Stomach smooth muscle (tissue), 2 donors: ENCODE measurements at regions not wholly inside any gene's neighbourhood (a gene's known extent, or its start where the extent isn't known, plus 50 kb on each side); places are given as distances from the start of the nearest gene placed in this dataset.
A peak's percentile ranks its signal among the peaks of the same experiment; 100 is the strongest.

ENCODE experiments used
- H3K27ac ChIP-seq: one replicate; pipeline ENCODE4 v1.7.0; 2013; ENCODE audit warnings: mild to moderate bottlenecking, low read length, inconsistent platforms
- H3K27me3 ChIP-seq, 2 donors: one replicate each; pipeline ENCODE4 v1.7.0; 2013; ENCODE audit warnings: low read length in 2 of 2; ENCODE audit not compliant: insufficient read depth in 2 of 2, control insufficient read depth in 1 of 2
- H3K36me3 ChIP-seq, 2 donors: one replicate each; pipeline ENCODE4 v1.7.0; 2013; ENCODE audit warnings: low read length in 2 of 2; ENCODE audit not compliant: control insufficient read depth in 2 of 2, insufficient read depth in 2 of 2
- H3K4me1 ChIP-seq: one replicate; pipeline ENCODE4 v1.7.0; 2013; ENCODE audit warnings: low read length; ENCODE audit not compliant: control insufficient read depth, insufficient read depth
- H3K4me3 ChIP-seq, 2 donors: one replicate each; pipeline ENCODE4 v1.7.0; 2013; ENCODE audit warnings: low read length in 2 of 2
- H3K9ac ChIP-seq, 2 donors: one replicate each; pipeline ENCODE4 v1.7.0; 2013; ENCODE audit warnings: low read length in 2 of 2, mild to moderate bottlenecking in 1 of 2
- H3K9me3 ChIP-seq, 2 donors: one replicate each; pipeline ENCODE4 v1.7.0; 2013; ENCODE audit warnings: low read length in 2 of 2; ENCODE audit not compliant: control insufficient read depth in 2 of 2
- donor health status: healthy.
- donor health status: Pancreatic carcinoma.

GRCh38 chr10:111824128-111824527 lies 359.4 kb downstream of the GPAM start:
- H3K4me3 ChIP-seq = no peak overlapping the region
- no peak overlapping the region for H3K9ac ChIP-seq
- no peaks in the 10 kb centered on the region for H3K36me3 ChIP-seq
- peaks cover 3% of the 10 kb centered on the region for H3K4me1 ChIP-seq
- H3K27ac ChIP-seq = no peak overlapping the region
- no peaks in the 10 kb centered on the region for H3K9me3 ChIP-seq
- H3K27me3 ChIP-seq = no peaks in the 10 kb centered on the region

DNA sequence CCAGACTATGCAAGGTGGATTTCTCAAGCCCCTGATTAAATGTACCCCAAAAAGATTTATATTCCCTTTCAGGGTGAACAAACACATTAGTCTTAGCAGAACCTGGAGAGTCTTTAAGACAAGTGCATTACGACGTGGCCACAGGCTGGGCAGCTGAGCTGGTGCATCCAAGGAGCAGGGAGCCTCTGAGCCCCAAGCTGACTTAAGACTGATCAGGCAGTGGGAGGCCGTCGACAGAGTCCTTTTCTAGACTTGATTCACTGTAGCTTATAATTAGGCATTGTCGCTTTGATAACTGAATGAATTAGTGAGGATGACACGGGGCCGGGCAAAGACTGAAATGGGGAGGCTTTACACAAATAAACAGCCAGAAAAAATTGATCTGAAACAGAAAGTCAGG lies 353.2 kb downstream of the GPAM start:
- no peaks in the 10 kb centered on the region for H3K36me3 ChIP-seq
- H3K9me3 ChIP-seq = no peaks in the 10 kb centered on the region
- H3K4me3 ChIP-seq = peak overlapping the region in 1 of 2 donors; percentile 16
- H3K27ac ChIP-seq = no peak overlapping the region
- H3K9ac ChIP-seq = no peak overlapping the region
- no peaks in the 10 kb centered on the region for H3K4me1 ChIP-seq
- H3K27me3 ChIP-seq = peaks cover 0 to 2% of the 10 kb centered on the region in 2 donors

DNA sequence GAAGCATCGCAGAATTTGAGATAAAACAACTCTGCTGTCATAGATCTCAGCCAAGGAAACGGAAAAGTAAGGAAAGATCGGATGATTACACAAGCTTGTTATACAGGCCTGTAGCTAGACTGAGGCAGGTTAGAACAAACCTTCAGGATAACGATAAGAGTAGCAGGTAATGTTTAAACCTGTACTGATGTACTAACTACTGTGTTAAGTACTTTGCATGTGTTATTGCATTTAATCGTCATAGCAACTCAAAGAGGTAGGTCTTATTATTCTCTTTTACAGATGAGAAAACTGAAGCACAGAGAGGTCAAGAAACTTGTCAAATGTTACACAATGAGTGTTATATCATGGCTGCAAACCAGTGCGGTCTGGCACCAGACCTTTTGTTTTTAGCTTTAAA lies 352.5 kb downstream of the GPAM start:
- Histone ChIP-seq H3K4me1 (no peaks in the 10 kb centered on the region), H3K27me3 (peaks cover 0 to 2% of the 10 kb centered on the region in 2 donors), H3K27ac (no peak overlapping the region), H3K9ac (no peak overlapping the region), H3K4me3 (no peak overlapping the region), H3K36me3 (no peaks in the 10 kb centered on the region), H3K9me3 (no peaks in the 10 kb centered on the region)

DNA sequence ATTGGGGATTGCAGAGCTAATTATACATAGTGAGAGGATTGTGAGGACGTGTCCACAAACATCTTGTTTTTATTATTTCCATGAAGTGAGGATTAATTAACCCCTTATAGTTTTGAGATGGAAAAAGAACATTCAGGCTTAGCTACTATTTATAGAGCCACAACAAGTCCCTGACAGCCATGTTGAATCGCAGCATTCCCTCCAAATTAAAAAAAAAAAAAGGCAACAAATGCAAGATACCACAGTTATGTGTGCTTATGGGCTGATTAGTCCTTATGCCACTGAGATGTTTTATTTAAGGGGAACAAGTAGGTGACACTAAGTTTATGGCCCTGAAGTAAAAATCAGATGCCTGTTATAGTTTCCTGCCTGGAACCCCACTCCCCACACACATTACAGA lies 350.3 kb downstream of the GPAM start:
- no peak overlapping the region for H3K4me3 ChIP-seq
- no peaks in the 10 kb centered on the region for H3K9me3 ChIP-seq
- no peak overlapping the region for H3K9ac ChIP-seq
- H3K36me3 ChIP-seq = no peaks in the 10 kb centered on the region
- peaks cover 0 to 2% of the 10 kb centered on the region in 2 donors for H3K27me3 ChIP-seq
- no peak overlapping the region for H3K27ac ChIP-seq
- H3K4me1 ChIP-seq = no peaks in the 10 kb centered on the region

GRCh38 chr10:111835574-111835973 lies 348.0 kb downstream of the GPAM start:
- no peak overlapping the region for H3K9ac ChIP-seq
- no peak overlapping the region for H3K27ac ChIP-seq
- peaks cover 0 to 2% of the 10 kb centered on the region in 2 donors for H3K27me3 ChIP-seq
- H3K4me1 ChIP-seq = no peaks in the 10 kb centered on the region
- H3K9me3 ChIP-seq = no peaks in the 10 kb centered on the region
- H3K4me3 ChIP-seq = no peak overlapping the region
- H3K36me3 ChIP-seq = no peaks in the 10 kb centered on the region

- no peak overlapping the region for H3K9ac ChIP-seq
Observed at GRCh38 chr10:111836064-111836463, 347.5 kb downstream of the GPAM start.

GRCh38 chr10:111836571-111836970 lies 347.0 kb downstream of the GPAM start:
- Histone ChIP-seq H3K9me3 (no peaks in the 10 kb centered on the region), H3K4me3 (no peak overlapping the region), H3K36me3 (no peaks in the 10 kb centered on the region), H3K9ac (no peak overlapping the region), H3K27ac (no peak overlapping the region), H3K4me1 (no peaks in the 10 kb centered on the region), H3K27me3 (peaks cover 0 to 2% of the 10 kb centered on the region in 2 donors)

More at GRCh38 chr10:111836064-111836463, 347.5 kb downstream of the GPAM start:
- no peaks in the 10 kb centered on the region for H3K4me1 ChIP-seq
- no peaks in the 10 kb centered on the region for H3K9me3 ChIP-seq
- H3K4me3 ChIP-seq = no peak overlapping the region
- H3K36me3 ChIP-seq = no peaks in the 10 kb centered on the region
- no peak overlapping the region for H3K27ac ChIP-seq
- H3K27me3 ChIP-seq = peaks cover 0 to 2% of the 10 kb centered on the region in 2 donors

- H3K27ac ChIP-seq = no peak overlapping the region
- H3K9ac ChIP-seq = no peak overlapping the region
- no peak overlapping the region for H3K4me3 ChIP-seq
- H3K36me3 ChIP-seq = no peaks in the 10 kb centered on the region
- H3K4me1 ChIP-seq = no peaks in the 10 kb centered on the region
- no peaks in the 10 kb centered on the region for H3K9me3 ChIP-seq
- H3K27me3 ChIP-seq = peaks cover 0 to 2% of the 10 kb centered on the region in 2 donors
Observed at GRCh38 chr10:111837086-111837485, 346.5 kb downstream of the GPAM start.

GRCh38 chr10:111837985-111838384 lies 345.6 kb downstream of the GPAM start:
- Histone ChIP-seq H3K9me3 (no peaks in the 10 kb centered on the region), H3K9ac (no peak overlapping the region), H3K27ac (no peak overlapping the region), H3K27me3 (peaks cover 0 to 2% of the 10 kb centered on the region in 2 donors), H3K4me3 (no peak overlapping the region), H3K4me1 (no peaks in the 10 kb centered on the region), H3K36me3 (no peaks in the 10 kb centered on the region)

DNA sequence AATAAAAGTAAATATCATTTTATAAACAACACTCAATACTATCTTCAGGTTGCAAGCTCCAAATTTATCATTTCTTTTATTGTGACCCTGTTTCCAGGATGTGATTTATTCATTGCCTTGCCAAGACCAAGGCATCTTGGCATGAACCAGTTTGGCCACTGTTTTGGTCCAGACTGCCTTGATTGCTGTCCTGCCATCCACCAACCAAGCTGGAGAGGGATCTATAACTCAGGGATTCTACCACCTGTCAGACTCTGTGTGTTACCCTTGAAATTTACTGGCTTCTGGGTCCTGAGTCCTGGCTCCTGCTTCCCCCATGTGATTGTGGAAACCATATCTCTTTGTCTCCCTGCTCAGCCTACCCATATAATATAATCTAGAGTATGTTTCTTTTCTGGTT lies 343.0 kb downstream of the GPAM start:
- H3K27me3 ChIP-seq = no peaks in the 10 kb centered on the region
- H3K4me1 ChIP-seq = no peaks in the 10 kb centered on the region
- no peaks in the 10 kb centered on the region for H3K9me3 ChIP-seq
- H3K36me3 ChIP-seq = no peaks in the 10 kb centered on the region
- H3K4me3 ChIP-seq = no peak overlapping the region
- H3K27ac ChIP-seq = no peak overlapping the region
- H3K9ac ChIP-seq = no peak overlapping the region

DNA sequence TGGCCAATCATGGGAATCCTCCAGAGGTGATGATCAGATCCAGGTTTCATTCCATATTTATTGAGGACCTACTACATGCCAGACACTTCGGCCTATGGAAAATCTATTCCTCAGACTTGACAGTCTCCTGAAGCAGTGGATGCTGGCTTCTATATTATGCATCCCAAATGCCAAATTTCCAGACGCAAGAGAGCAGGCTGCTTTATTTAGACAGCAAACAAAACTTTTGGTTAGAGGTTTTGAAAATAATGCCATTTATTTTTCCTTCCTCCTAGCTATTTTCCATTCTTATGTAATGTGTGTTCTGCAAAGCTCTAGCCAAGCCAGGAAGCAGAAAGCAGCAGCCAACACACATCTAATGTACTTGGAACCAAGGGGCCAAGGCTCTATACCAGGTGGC lies 330.8 kb downstream of the GPAM start:
- Histone ChIP-seq H3K9ac (no peak overlapping the region), H3K36me3 (no peaks in the 10 kb centered on the region), H3K9me3 (peaks cover 0 to 6% of the 10 kb centered on the region in 2 donors)

More for the DNA sequence above, 330.8 kb downstream of the GPAM start:
- H3K4me3 ChIP-seq = no peak overlapping the region
- H3K27me3 ChIP-seq = no peaks in the 10 kb centered on the region
- H3K27ac ChIP-seq = no peak overlapping the region
- H3K4me1 ChIP-seq = no peaks in the 10 kb centered on the region
